Aorta (tissue), 5 donors: ENCODE measurements at regions not wholly inside any gene's neighbourhood (a gene's known extent, or its start where the extent isn't known, plus 50 kb on each side); places are given as distances from the start of the nearest gene placed in this dataset.

Experiments used
- ATAC-seq: fragments of 200-7000 bp; cut with Tn5 transposase; one replicate; pipeline ENCODE4 v1.9.1; 2022; ENCODE audit warnings: moderate library complexity; ENCODE audit not compliant: low FRiP score
- DNase-seq, 2 donors: peaks; one replicate each; pipeline ENCODE4 v3.0.0-alpha.2; 2020
- H3K27ac ChIP-seq, 2 donors: one replicate each; pipeline ENCODE4 v1.5.1; 2013; ENCODE audit warnings: low read length in 2 of 2, mild to moderate bottlenecking in 2 of 2, moderate library complexity in 2 of 2, control low read depth in 1 of 2, inconsistent platforms in 1 of 2, low read depth in 1 of 2
- H3K27me3 ChIP-seq, 2 donors: one replicate each; pipeline ENCODE4 v1.6.1; 2013; ENCODE audit warnings: control low read depth in 1 of 2, low read length in 1 of 2, mild to moderate bottlenecking in 1 of 2, moderate library complexity in 1 of 2; ENCODE audit not compliant: insufficient read depth in 2 of 2, control insufficient read depth in 1 of 2
- H3K36me3 ChIP-seq, 2 donors: one replicate each; pipeline ENCODE4 v1.6.1; 2013; ENCODE audit warnings: control low read depth in 1 of 2, low read length in 1 of 2, mild to moderate bottlenecking in 1 of 2; ENCODE audit not compliant: insufficient read depth in 2 of 2, control insufficient read depth in 1 of 2
- H3K4me1 ChIP-seq, 2 donors: one replicate each; pipeline ENCODE4 v1.6.1; 2013; ENCODE audit warnings: low read length in 2 of 2, control low read depth in 1 of 2, mild to moderate bottlenecking in 1 of 2, moderate library complexity in 1 of 2; ENCODE audit not compliant: insufficient read depth in 2 of 2, control insufficient read depth in 1 of 2
- H3K4me3 ChIP-seq, 2 donors: one replicate each; pipeline ENCODE4 v1.5.1; 2013; ENCODE audit warnings: low read length in 2 of 2, control low read depth in 1 of 2, mild to moderate bottlenecking in 1 of 2
- H3K9me3 ChIP-seq: one replicate; pipeline ENCODE4 v1.6.1; 2013; ENCODE audit warnings: mild to moderate bottlenecking, low read length; ENCODE audit not compliant: control insufficient read depth
- WGBS, 2 donors: extraction: QIAGEN DNeasy Blood & Tissue Kit; methylation state at CpG; one replicate each; pipeline ENCODE4 v1.1.7; 2013; 5-methylcytosine and 5-hydroxymethylcytosine counted together
- intact Hi-C, 2 donors: fragments of 100-400 bp; cut with DNase I; formaldehyde crosslinking; loops; one replicate each; pipeline versions ENCODE4 v1.14.2 to v1.15.0; 2022
- donor health status: healthy with polysubstance abuse.
- donor health status: Bipolar disorder and iron deficiency.
- donor health status: DM: no; HTN: no; CAD: no.
- donor health status: DM: no; HTN: no; CAD: no.
- donor health status: DM: yes; HTN: yes; CAD: no.

- WGBS, 2 donors = 15 to 18% methylated on average over 4 of the region's 4 CpGs
- H3K9me3 ChIP-seq = no peaks in the 10 kb centered on the region
- no peaks in the 10 kb centered on the region for H3K4me1 ChIP-seq
- no peak for ATAC-seq
- H3K4me3 ChIP-seq = no peak overlapping the region
- H3K36me3 ChIP-seq = no peaks in the 10 kb centered on the region
- intact Hi-C loops = no loop called here
- DNase-seq = no peak
- no peaks in the 10 kb centered on the region for H3K27me3 ChIP-seq
- H3K27ac ChIP-seq = no peak overlapping the region
Observed at GRCh38 chr4:19544446-19545125, 707.1 kb upstream of the SLIT2 start.

GRCh38 chr4:19540859-19541540, 710.7 kb upstream of the SLIT2 start:
- H3K36me3 ChIP-seq = no peaks in the 10 kb centered on the region
- no peaks in the 10 kb centered on the region for H3K27me3 ChIP-seq
- ATAC-seq (no peak), DNase-seq (no peak)
- H3K9me3 ChIP-seq = no peaks in the 10 kb centered on the region
- intact Hi-C loops = no loop called here
- H3K4me3 ChIP-seq = no peak overlapping the region
- no peaks in the 10 kb centered on the region for H3K4me1 ChIP-seq
- WGBS, 2 donors = 77 to 79% methylated on average over 6 of the region's 6 CpGs
- no peak overlapping the region for H3K27ac ChIP-seq

- intact Hi-C loops = no loop called here
- no peaks in the 10 kb centered on the region for H3K9me3 ChIP-seq
- WGBS, 2 donors = 85 to 90% methylated on average over 3 of the region's 3 CpGs
- H3K27ac ChIP-seq = no peak overlapping the region
- ATAC-seq (no peak), DNase-seq (no peak)
- no peaks in the 10 kb centered on the region for H3K27me3 ChIP-seq
- no peak overlapping the region for H3K4me3 ChIP-seq
- H3K4me1 ChIP-seq = no peaks in the 10 kb centered on the region
- no peaks in the 10 kb centered on the region for H3K36me3 ChIP-seq
Observed at GRCh38 chr4:19539201-19539600, 712.5 kb upstream of the SLIT2 start.

- intact Hi-C loops = no loop called here
- no peak for DNase-seq
- peaks cover 2% of the 10 kb centered on the region for H3K9me3 ChIP-seq
- H3K27ac ChIP-seq = no peak overlapping the region
- no peaks in the 10 kb centered on the region for H3K4me1 ChIP-seq
- no peaks in the 10 kb centered on the region for H3K36me3 ChIP-seq
- no peak overlapping the region for H3K4me3 ChIP-seq
- no peaks in the 10 kb centered on the region for H3K27me3 ChIP-seq
- WGBS, 2 donors = 94 to 96% methylated on average over 3 of the region's 3 CpGs
- no peak for ATAC-seq
Observed at GRCh38 chr4:19534159-19534558, 717.5 kb upstream of the SLIT2 start.

GRCh38 chr4:19531906-19532848, 719.5 kb upstream of the SLIT2 start:
- 79 to 90% methylated on average over 5 of the region's 5 CpGs for WGBS, 2 donors
- H3K4me3 ChIP-seq = no peak overlapping the region
- no peak for ATAC-seq

GRCh38 chr4:19523964-19524363, 727.7 kb upstream of the SLIT2 start:
- H3K4me3 ChIP-seq = no peak overlapping the region
- intact Hi-C loops = no loop called here
- 94 to 97% methylated on average over 2 of the region's 2 CpGs for WGBS, 2 donors
- no peaks in the 10 kb centered on the region for H3K27me3 ChIP-seq
- ATAC-seq (no peak), DNase-seq (no peak)
- no peaks in the 10 kb centered on the region for H3K9me3 ChIP-seq
- H3K27ac ChIP-seq = no peak overlapping the region
- H3K36me3 ChIP-seq = no peaks in the 10 kb centered on the region
- H3K4me1 ChIP-seq = no peaks in the 10 kb centered on the region

More at GRCh38 chr4:19531906-19532848, 719.5 kb upstream of the SLIT2 start:
- intact Hi-C loops = no loop called here
- peaks cover 2% of the 10 kb centered on the region for H3K9me3 ChIP-seq
- no peak overlapping the region for H3K27ac ChIP-seq
- H3K27me3 ChIP-seq = no peaks in the 10 kb centered on the region
- no peaks in the 10 kb centered on the region for H3K4me1 ChIP-seq
- no peak for DNase-seq
- H3K36me3 ChIP-seq = no peaks in the 10 kb centered on the region

- H3K4me3 ChIP-seq = no peak overlapping the region
- intact Hi-C loops = no loop called here
- H3K4me1 ChIP-seq = no peaks in the 10 kb centered on the region
- WGBS, 2 donors = 95 to 98% methylated on average over 3 of the region's 3 CpGs
- no peaks in the 10 kb centered on the region for H3K9me3 ChIP-seq
- DNase-seq = no peak
- H3K27ac ChIP-seq = no peak overlapping the region
- ATAC-seq = no peak
- no peaks in the 10 kb centered on the region for H3K36me3 ChIP-seq
- no peaks in the 10 kb centered on the region for H3K27me3 ChIP-seq
Observed at GRCh38 chr4:19522966-19523365, 728.7 kb upstream of the SLIT2 start.

- intact Hi-C loops = no loop called here
- no peak for DNase-seq
- Histone ChIP-seq H3K27ac (no peak overlapping the region), H3K4me1 (no peaks in the 10 kb centered on the region), H3K27me3 (no peaks in the 10 kb centered on the region), H3K4me3 (no peak overlapping the region), H3K36me3 (no peaks in the 10 kb centered on the region), H3K9me3 (no peaks in the 10 kb centered on the region)
- WGBS, 2 donors = 4 to 5% methylated on average over 7 of the region's 7 CpGs
- ATAC-seq = no peak
Observed at GRCh38 chr4:19520939-19521520, 730.7 kb upstream of the SLIT2 start.
